Epithelial cell of proximal tubule (primary cell): ENCODE measurements at regions not wholly inside any gene's neighbourhood (a gene's known extent, or its start where the extent isn't known, plus 50 kb on each side); places are given as distances from the start of the nearest gene placed in this dataset.

Source experiments
- DNase-seq: peaks from one replicate; pipeline ENCODE4 v3.0.0-alpha.2; 2011; ENCODE audit warnings: low read depth
- H3K4me3 ChIP-seq: 2 replicates; pipeline ENCODE4 v1.5.1; 2011; ENCODE audit warnings: low read depth, mild to moderate bottlenecking, low read length
- CTCF ChIP-seq: conservative IDR thresholded peaks from 2 replicates; pipeline ENCODE4 v1.5.1; 2012; ENCODE audit warnings: low read depth, mild to moderate bottlenecking, low read length

DNA sequence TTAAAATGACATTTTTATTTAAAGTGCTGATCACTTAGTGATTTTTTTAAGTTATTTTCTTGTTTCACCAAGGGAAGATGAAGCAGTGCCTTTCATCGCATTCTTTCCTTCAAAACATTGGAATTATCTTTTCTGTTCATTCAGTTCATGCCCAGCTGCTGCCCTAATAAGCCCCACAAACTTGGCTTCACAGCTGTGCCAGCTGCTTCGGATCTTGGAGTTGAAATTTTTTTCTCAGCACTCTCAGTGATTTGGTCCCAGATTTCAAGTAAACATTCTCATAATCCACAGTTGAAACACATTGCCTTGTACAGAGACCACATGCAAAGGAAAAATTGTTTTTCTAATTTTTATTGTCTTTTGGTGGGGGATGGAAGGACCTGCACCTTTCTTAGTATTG, 353.3 kb upstream of the LRP1B start:
- no peak for DNase-seq
- H3K4me3 ChIP-seq, result no peak overlapping the region
- no peak for TF ChIP-seq CTCF

DNA sequence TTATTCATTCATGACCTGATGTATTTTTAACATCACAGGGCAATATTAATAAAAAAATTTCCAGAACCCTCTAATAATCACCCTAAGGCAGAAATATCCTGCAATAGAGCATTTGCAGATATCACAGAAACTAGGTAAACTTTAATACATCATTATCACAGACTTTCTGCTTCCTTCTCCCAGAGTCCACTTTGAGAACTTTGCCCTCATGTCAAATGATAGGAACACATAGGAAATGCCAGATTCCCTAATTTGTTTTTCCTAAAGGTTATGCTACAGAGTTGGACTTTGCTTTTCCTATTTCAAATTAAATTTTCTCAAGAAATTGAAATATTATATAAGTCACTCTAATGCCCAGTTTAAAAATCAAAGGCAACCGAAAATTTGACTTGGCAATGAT, 352.8 kb upstream of the LRP1B start:
- no peak for TF ChIP-seq CTCF
- DNase-seq, result no peak
- no peak overlapping the region for H3K4me3 ChIP-seq

DNA sequence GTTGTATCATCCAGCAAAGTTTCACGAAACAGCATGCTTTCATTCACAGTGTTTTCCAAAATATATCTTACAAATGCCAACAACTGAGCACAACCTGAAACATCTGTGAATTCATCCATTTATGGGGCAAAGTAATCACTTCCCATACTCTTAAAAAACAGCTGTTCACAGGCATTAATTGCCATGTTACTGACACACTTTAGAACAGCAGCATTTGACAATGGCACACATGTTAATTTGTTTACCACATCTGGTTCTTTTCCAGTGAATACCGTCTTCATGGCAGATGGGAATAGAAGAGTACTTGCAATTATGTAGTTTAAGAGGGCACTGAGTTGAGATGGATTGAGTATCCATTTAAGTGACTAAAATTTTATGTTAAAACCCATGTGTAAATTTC, 347.4 kb upstream of the LRP1B start:
- H3K4me3 ChIP-seq, result no peak overlapping the region
- TF ChIP-seq CTCF, result no peak
- no peak for DNase-seq

GRCh38 chr2:142472382-142472781, 341.6 kb upstream of the LRP1B start:
- no peak overlapping the region for H3K4me3 ChIP-seq
- no peak for TF ChIP-seq CTCF
- no peak for DNase-seq

- no peak overlapping the region for H3K4me3 ChIP-seq
- no peak for TF ChIP-seq CTCF
- no peak for DNase-seq
Observed at GRCh38 chr2:142467321-142467720, 336.5 kb upstream of the LRP1B start.

DNA sequence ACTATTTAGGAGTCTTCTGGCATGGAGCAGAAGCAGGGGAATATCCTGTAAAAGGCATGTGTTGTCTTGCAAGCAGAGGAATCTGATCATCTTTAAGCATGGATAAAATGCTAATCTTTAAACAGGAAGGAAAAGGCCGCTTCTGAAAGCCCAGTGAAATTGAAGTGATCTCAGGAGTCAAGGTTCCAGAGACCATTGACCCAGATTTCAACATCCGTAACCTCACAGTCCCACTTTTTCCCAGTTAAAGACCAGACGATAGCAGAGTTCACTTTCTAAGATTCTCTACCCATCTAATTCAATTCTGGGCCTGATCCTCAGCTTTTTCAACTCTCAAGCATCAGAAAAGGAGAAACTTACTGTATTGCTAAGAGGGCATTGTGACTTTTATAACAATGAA, 332.2 kb upstream of the LRP1B start:
- DNase-seq, result no peak
- TF ChIP-seq CTCF, result no peak
- no peak overlapping the region for H3K4me3 ChIP-seq

DNA sequence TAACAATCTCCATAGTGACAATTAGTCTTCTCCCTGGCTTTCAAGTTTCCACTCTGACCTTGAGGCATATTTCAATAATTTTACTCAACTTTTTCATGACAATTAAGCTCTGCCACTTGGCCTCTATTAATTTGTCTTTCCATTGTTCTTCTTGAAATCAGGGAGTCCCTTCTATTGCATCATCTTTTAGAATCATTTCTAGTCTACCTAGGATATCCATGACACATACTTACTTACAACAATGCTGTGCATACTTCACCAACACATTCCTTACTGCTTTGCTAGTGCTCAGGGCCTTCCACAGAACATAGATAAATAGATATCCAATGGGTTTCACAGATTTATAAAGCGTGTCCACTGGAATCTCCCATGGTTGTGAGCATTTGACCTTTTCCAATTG, 331.5 kb upstream of the LRP1B start:
- H3K4me3 ChIP-seq, result no peak overlapping the region
- no peak for TF ChIP-seq CTCF
- DNase-seq, result peak; percentile 10
